ENCODE measurements at regions not wholly inside any gene's neighbourhood (a gene's known extent, or its start where the extent isn't known, plus 50 kb on each side); places are given as distances from the start of the nearest gene placed in this dataset.
"Not testable (repeated sequence)": the region's sequence is repeated elsewhere in the genome, so short reads cannot be mapped to it uniquely, and the experiment has no call there.

- TF ChIP-seq CTCF (IDR thresholded peaks at IDR 0.05; ENCODE audit: low read depth, low read length, missing control alignments): no peak
- H3K4me3 ChIP-seq (ENCODE audit: low read depth, low read length): no peak overlapping the region
- no peak for DNase-seq (ENCODE audit: low read depth)
These were observed 1070.6 kb downstream of the STPG2 start for GRCh38 chr4:97072666-97073065.

- TF ChIP-seq CTCF (IDR thresholded peaks at IDR 0.05; ENCODE audit: low read depth, low read length, missing control alignments): no peak
- H3K4me3 ChIP-seq (ENCODE audit: low read depth, low read length): no peak overlapping the region
- no peak for DNase-seq (ENCODE audit: low read depth)
These were observed 1070.1 kb downstream of the STPG2 start for GRCh38 chr4:97073194-97073593.

- TF ChIP-seq CTCF (IDR thresholded peaks at IDR 0.05; ENCODE audit: low read depth, low read length, missing control alignments): no peak
- no peak overlapping the region for H3K4me3 ChIP-seq (ENCODE audit: low read depth, low read length)
- DNase-seq (ENCODE audit: low read depth): no peak
These were observed 1068.7 kb downstream of the STPG2 start for GRCh38 chr4:97074531-97074930.

- no peak for DNase-seq (ENCODE audit: low read depth)
- no peak overlapping the region for H3K4me3 ChIP-seq (ENCODE audit: low read depth, low read length)
- no peak for TF ChIP-seq CTCF (IDR thresholded peaks at IDR 0.05; ENCODE audit: low read depth, low read length, missing control alignments)
These were observed 1061.3 kb downstream of the STPG2 start for GRCh38 chr4:97081951-97082350.

GRCh38 chr4:97097036-97097435 is 1046.2 kb downstream of the STPG2 start:
- not testable (repeated sequence) for DNase-seq (ENCODE audit: low read depth); H3K4me3 ChIP-seq (ENCODE audit: low read depth, low read length)

- H3K4me3 ChIP-seq (ENCODE audit: low read depth, low read length); DNase-seq (ENCODE audit: low read depth): not testable (repeated sequence)
These were observed 1042.1 kb downstream of the STPG2 start for GRCh38 chr4:97101171-97101570.

GRCh38 chr4:97103252-97103651 is 1040.0 kb downstream of the STPG2 start:
- DNase-seq (ENCODE audit: low read depth): no peak
- no peak for TF ChIP-seq CTCF (IDR thresholded peaks at IDR 0.05; ENCODE audit: low read depth, low read length, missing control alignments)
- H3K4me3 ChIP-seq (ENCODE audit: low read depth, low read length): no peak overlapping the region

GRCh38 chr4:97104006-97104405 is 1039.3 kb downstream of the STPG2 start:
- H3K4me3 ChIP-seq (ENCODE audit: low read depth, low read length): no peak overlapping the region
- no peak for TF ChIP-seq CTCF (IDR thresholded peaks at IDR 0.05; ENCODE audit: low read depth, low read length, missing control alignments)
- no peak for DNase-seq (ENCODE audit: low read depth)

Measured in GM12864 (cell line).